Fibroblast of lung (primary cell): ENCODE measurements at regions not wholly inside any gene's neighbourhood (a gene's known extent, or its start where the extent isn't known, plus 50 kb on each side); places are given as distances from the start of the nearest gene placed in this dataset.
A peak's percentile ranks its signal among the peaks of the same experiment; 100 is the strongest.

Experiments
- DNase-seq, 2 donors: peaks; one replicate each; pipeline versions ENCODE4 v3.0.0 to v3.0.0-alpha.2; 2010; ENCODE audit warnings: low read depth in 2 of 2
- H2AFZ ChIP-seq: 2 replicates; pipeline ENCODE4 v1.5.1; 2012; ENCODE audit warnings: low read length, control low read depth, inconsistent platforms
- H3K27ac ChIP-seq: 2 replicates; pipeline ENCODE4 v1.5.1; 2011; ENCODE audit warnings: low read length, control low read depth; ENCODE audit not compliant: insufficient read depth
- H3K27me3 ChIP-seq: 2 replicates; pipeline ENCODE4 v1.5.1; 2011; ENCODE audit warnings: mild to moderate bottlenecking, low read length; ENCODE audit not compliant: control insufficient read depth, insufficient read depth
- H3K36me3 ChIP-seq: 2 replicates; pipeline ENCODE4 v1.5.1; 2011; ENCODE audit warnings: low read length; ENCODE audit not compliant: control insufficient read depth, insufficient read depth
- H3K4me1 ChIP-seq: 2 replicates; pipeline ENCODE4 v1.5.1; 2011; ENCODE audit warnings: low read length; ENCODE audit not compliant: control insufficient read depth, insufficient read depth; ENCODE audit errors: extremely low read depth
- H3K4me2 ChIP-seq: 2 replicates; pipeline ENCODE4 v1.5.1; 2011; ENCODE audit warnings: low read length, control low read depth; ENCODE audit not compliant: insufficient read depth; ENCODE audit errors: extremely low read depth
- H3K4me3 ChIP-seq, 4 experiments: fragments of 200-600 bp in 1 of 4; sonication (generic) in 1 of 4; replicated peaks in 1 of 4; 2 replicates each; pipeline ENCODE4 v1.5.1; 2011 to 2016; ENCODE audit warnings: low read length in 4 of 4, low read depth in 3 of 4, mild to moderate bottlenecking in 3 of 4, control low read depth in 2 of 4, inconsistent platforms in 1 of 4, mixed read lengths in 1 of 4; ENCODE audit not compliant: insufficient read depth in 1 of 4; ENCODE audit errors: control extremely low read depth in 1 of 4
- H3K79me2 ChIP-seq: 2 replicates; pipeline ENCODE4 v1.5.1; 2012; ENCODE audit warnings: mild to moderate bottlenecking, low read length, inconsistent platforms; ENCODE audit not compliant: control insufficient read depth, insufficient read depth
- H3K9ac ChIP-seq: 2 replicates; pipeline ENCODE4 v1.5.1; 2011; ENCODE audit warnings: mild to moderate bottlenecking, low read length, control low read depth; ENCODE audit not compliant: insufficient read depth
- H3K9me3 ChIP-seq: 2 replicates; pipeline ENCODE4 v1.5.1; 2012; ENCODE audit warnings: low read depth, low read length; ENCODE audit not compliant: control insufficient read depth, insufficient read depth
- H4K20me1 ChIP-seq: 2 replicates; pipeline ENCODE4 v1.5.1; 2011; ENCODE audit warnings: low read length; ENCODE audit not compliant: control insufficient read depth, insufficient read depth; ENCODE audit errors: extremely low read depth
- CTCF ChIP-seq, 2 donors: IDR thresholded peaks in 1 of 2; conservative IDR thresholded peaks in 1 of 2; 1 replicate in 1 of 2; 2 replicates in 1 of 2; pipeline ENCODE4 v1.5.1; 2011 to 2012; ENCODE audit warnings: low read length in 2 of 2, control low read depth in 1 of 2, inconsistent platforms in 1 of 2, low read depth in 1 of 2, mild to moderate bottlenecking in 1 of 2
- EZH2 ChIP-seq: IDR thresholded peaks from 2 replicates; pipeline ENCODE4 v1.5.1; 2012; ENCODE audit warnings: low read length, control low read depth, mild to moderate bottlenecking; ENCODE audit errors: missing control alignments

- H4K20me1 ChIP-seq, result no peaks in the 10 kb centered on the region
- TF ChIP-seq CTCF (conservative IDR thresholded peaks at IDR 0.05 in 1 of 2, IDR thresholded peaks at IDR 0.05 in 1 of 2; ENCODE audit: low read depth in 1 of 2, low read length in 2 of 2) (no peak), EZH2 (no peak)
- H3K4me2 ChIP-seq, result no peak overlapping the region
- no peaks in the 10 kb centered on the region for H3K36me3 ChIP-seq
- no peaks in the 10 kb centered on the region for H3K27me3 ChIP-seq
- H3K79me2 ChIP-seq, result no peaks in the 10 kb centered on the region
- H3K9ac ChIP-seq, result no peak overlapping the region
- no peaks in the 10 kb centered on the region for H3K4me1 ChIP-seq
- no peaks in the 10 kb centered on the region for H3K9me3 ChIP-seq
- no peak overlapping the region for H3K27ac ChIP-seq
- no peak overlapping the region for H2AFZ ChIP-seq
- H3K4me3 ChIP-seq, result no peak overlapping the region
- no peak for DNase-seq
Observed at GRCh38 chr18:34339155-34339554, 114.4 kb upstream of the NOL4 start.

DNA sequence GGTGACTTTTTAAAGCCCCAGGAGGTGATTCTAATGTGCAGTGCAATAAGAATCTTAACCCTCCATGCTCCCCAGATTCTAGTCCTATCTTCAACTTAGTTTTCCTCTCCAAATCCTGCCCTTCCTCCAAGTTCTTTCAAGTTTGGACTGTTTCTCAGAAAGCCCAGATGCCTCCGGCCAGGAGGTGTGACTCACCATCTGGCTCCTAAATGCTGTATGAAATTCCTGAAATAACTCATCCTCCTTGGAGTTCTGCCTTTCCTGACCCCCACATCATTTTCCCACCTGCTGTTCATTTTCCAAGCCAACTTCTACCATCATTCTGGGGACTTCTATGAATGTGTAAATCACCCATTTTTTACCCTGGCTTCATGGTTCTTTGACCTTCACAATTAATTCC lies 118.2 kb upstream of the NOL4 start:
- DNase-seq, result peak; percentile 41 to 89
- Histone ChIP-seq H3K27ac (no peak overlapping the region), H4K20me1 (no peaks in the 10 kb centered on the region), H3K4me1 (peaks cover 2% of the 10 kb centered on the region), H3K36me3 (no peaks in the 10 kb centered on the region), H3K4me3 (no peak overlapping the region), H2AFZ (no peak overlapping the region), H3K27me3 (no peaks in the 10 kb centered on the region), H3K9me3 (no peaks in the 10 kb centered on the region), H3K9ac (no peak overlapping the region), H3K4me2 (no peak overlapping the region), H3K79me2 (no peaks in the 10 kb centered on the region)
- no peak for TF ChIP-seq EZH2
- no peak for TF ChIP-seq CTCF (conservative IDR thresholded peaks at IDR 0.05 in 1 of 2, IDR thresholded peaks at IDR 0.05 in 1 of 2; ENCODE audit: low read depth in 1 of 2, low read length in 2 of 2)

DNA sequence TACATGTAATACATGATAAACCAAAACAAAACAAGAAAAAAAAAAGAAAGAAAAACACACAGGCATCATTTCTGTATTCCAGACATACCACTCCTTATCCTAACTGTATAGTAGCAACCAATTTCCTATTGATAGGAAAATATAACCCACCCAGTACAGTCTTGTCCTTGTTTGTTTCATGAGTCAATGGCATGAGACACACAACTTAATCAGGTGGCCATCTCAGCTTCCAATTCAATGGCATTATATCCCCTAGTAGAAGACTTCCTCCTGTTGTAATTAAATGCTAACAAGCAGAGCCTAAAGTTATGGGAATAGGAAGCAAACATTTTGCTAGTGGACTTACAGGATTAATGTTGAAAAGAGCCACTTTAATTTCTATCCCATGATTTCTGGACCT lies 121.0 kb upstream of the NOL4 start:
- no peak overlapping the region for H3K9ac ChIP-seq
- H3K4me3 ChIP-seq, result no peak overlapping the region
- no peaks in the 10 kb centered on the region for H3K79me2 ChIP-seq
- DNase-seq, result no peak
- H4K20me1 ChIP-seq, result no peaks in the 10 kb centered on the region
- TF ChIP-seq EZH2 (no peak), CTCF (conservative IDR thresholded peaks at IDR 0.05 in 1 of 2, IDR thresholded peaks at IDR 0.05 in 1 of 2; ENCODE audit: low read depth in 1 of 2, low read length in 2 of 2) (no peak)
- H3K4me1 ChIP-seq, result peaks cover 2% of the 10 kb centered on the region
- no peak overlapping the region for H2AFZ ChIP-seq
- H3K4me2 ChIP-seq, result no peak overlapping the region
- no peaks in the 10 kb centered on the region for H3K36me3 ChIP-seq
- H3K9me3 ChIP-seq, result no peaks in the 10 kb centered on the region
- H3K27me3 ChIP-seq, result no peaks in the 10 kb centered on the region
- no peak overlapping the region for H3K27ac ChIP-seq
